NCI-H146 treated with DMSO at 0.1 percent for 48 hours (cell line): ENCODE measurements at regions not wholly inside any gene's neighbourhood (a gene's known extent, or its start where the extent isn't known, plus 50 kb on each side); places are given as distances from the start of the nearest gene placed in this dataset.

Experiments used
- DNase-seq: peaks from one replicate; lab custom pipeline; 2025; ENCODE audit not compliant: unreplicated experiment; lab: John Stamatoyannopoulos, UW

DNA sequence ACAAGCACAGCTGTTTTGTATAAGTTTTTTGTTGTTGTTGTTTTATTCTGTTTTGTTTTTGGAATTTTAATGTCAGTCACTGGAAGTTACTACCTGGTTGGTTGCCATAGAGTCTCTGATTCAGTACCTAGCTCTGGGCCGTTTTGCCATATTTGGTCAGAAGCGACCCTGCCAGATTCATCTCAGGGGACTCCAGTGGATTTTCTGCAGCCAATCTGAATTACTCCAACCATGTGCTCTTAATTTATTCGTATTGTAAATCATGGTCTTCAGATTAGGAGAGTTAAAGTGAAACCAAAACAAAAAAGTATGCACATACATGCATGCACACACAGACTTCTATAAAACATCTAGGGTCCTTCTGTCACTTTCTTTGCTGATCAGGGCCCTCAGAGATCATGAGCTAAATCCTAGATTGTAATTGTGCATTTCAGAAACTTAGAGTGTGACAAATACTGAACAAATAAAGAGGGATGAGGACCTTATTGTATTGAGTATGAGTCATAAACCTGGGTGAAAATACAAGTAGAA lies 317.4 kb upstream of the UBE2E3 start:
- DNase-seq, result no peak

DNA sequence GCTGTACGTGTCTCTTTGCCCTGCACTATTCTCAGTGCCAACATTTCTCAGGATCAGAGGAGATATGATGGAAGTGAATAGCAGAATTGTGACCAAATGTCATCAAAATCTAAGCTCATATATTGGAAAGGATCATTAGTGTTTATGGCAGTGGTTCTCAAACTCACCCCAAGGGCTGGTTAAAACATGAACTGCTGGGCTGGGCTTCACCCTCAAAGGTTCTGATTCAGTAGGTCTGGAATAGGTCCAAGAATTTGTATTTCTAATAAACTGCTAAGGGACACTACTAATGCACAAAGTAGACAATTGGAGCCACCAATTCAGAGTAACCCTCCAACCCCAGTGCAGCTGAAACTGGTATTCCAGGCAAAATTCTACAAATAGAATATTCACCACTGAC lies 317.9 kb upstream of the UBE2E3 start:
- DNase-seq, result no peak

- DNase-seq, result no peak
Observed at GRCh38 chr2:180661686-180662030, 318.7 kb upstream of the UBE2E3 start.

GRCh38 chr2:180660881-180661685 lies 319.3 kb upstream of the UBE2E3 start:
- no peak for DNase-seq

- DNase-seq, result no peak
Observed at GRCh38 chr2:180660207-180660606, 320.2 kb upstream of the UBE2E3 start.

- DNase-seq, result no peak
Observed at GRCh38 chr2:180657054-180657453, 323.4 kb upstream of the UBE2E3 start.

GRCh38 chr2:180656455-180656847 lies 324.0 kb upstream of the UBE2E3 start:
- DNase-seq, result no peak

GRCh38 chr2:180655842-180656454 lies 324.5 kb upstream of the UBE2E3 start:
- DNase-seq, result no peak

- no peak for DNase-seq
Observed at GRCh38 chr2:180655393-180655792, 325.0 kb upstream of the UBE2E3 start.

DNA sequence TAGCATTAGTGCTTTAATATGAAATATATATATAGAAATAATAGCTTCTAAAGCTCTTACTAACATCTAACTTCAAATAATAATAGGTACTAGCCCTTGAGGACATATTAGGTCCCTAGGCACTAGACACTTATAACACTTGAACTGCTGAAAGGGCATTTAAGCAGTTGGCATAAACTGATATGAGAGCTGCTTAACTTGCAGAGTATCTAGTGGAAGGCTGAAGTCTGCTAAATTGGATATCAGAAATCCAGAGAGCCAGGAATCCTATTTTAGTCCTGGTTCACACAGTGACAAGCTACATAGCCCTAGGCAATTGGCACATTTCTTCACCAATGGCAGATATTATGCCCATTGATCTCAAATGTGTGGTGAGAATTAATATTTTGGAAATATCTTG lies 326.9 kb upstream of the UBE2E3 start:
- DNase-seq, result no peak

GRCh38 chr2:180652794-180653193 lies 327.6 kb upstream of the UBE2E3 start:
- no peak for DNase-seq

GRCh38 chr2:180651596-180651995 lies 328.8 kb upstream of the UBE2E3 start:
- DNase-seq, result no peak

GRCh38 chr2:180647621-180648020 lies 332.8 kb upstream of the UBE2E3 start:
- no peak for DNase-seq

DNA sequence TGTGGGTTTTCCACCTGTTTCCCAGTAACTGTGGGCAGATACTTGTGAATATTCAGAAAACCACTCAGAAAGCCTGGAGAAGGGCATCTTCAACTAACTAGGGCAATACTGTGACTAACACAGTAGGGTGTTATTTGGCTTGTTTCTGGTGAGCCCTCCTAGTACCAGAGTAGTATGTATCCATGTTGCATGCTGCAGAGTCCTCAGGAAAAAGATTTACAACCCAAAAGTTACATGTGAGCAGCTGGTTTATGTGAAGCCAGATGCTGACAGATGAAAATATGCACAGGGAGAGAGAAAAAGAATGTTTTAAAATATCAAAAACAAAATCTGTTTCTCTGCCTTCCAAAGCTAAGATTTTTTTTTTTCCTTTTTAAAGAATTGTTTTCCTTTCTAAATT lies 333.2 kb upstream of the UBE2E3 start:
- no peak for DNase-seq

- DNase-seq, result no peak
Observed at GRCh38 chr2:180646756-180647155, 333.6 kb upstream of the UBE2E3 start.

DNA sequence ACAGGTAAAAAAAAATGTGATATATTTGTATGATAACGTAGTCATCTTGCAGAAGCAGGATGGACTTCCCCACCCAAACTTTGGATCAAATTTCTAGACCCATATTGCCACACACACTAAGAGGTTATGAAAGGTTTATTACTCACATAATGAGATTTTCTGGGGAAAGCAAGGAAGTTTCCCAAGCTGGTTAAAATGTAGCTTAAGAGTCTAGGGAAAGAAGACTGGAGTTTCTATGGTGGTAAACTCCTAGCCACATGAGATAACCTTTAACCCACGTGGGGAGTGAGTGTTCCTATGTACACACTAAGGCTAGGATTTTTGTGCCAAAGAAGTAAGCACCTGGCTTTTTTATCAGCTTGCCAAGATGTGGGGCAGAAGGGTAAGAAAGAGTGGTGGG lies 335.7 kb upstream of the UBE2E3 start:
- no peak for DNase-seq

DNA sequence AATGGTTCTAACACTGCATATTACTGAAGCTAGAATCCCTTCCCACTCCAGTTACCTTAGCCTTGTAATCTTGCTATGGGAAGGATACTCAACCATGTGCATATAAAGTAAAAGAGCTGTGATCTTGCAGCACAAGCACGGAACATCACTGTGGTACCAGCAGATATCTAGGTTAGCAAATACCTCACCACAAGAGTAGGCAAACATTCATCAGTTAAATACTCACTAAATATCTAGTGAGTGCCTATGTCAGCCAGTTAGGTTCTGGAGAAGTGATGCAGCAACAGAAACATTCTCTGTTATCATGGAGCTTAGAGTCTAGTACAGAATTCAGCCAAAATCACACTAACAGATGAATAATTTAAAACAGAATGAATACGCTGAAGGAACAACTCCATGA lies 349.6 kb upstream of the UBE2E3 start:
- DNase-seq, result no peak

DNA sequence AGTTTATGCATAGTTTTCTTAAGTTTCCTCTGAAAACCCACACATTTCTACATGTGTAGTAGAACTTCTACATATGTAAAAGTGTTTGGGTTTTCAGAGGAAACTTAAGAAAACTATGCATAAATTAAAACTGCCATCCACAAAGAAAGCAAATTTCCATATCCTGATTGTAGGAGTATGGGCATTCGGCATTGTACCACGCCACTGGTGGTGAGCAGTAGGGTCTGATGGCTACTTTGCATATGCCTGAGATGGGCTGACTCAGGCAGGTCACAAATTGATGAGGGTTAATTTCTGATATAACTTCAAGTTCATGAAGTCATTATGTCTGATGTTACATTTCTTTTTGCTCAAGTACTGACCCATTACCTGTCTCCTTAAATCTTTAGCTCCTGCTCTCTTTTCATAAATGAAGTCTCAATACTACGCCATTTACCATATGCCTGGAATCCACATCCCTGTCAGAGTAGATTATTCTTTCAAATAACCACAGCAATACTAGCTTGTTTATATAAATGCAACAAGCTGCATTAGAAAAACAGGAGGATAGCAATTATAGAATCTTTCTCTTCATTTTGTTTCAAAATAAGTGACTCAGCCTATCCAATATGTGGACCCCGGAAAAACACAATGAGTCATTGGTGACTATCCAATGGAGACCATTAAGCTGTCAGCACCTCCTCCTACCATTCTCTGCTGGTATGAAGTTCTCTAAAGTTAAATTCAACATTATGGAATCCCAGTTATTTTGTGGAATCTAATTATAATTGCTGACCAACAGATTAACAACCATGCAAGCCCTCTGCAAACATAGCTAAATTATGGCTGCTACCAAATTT lies 355.2 kb upstream of the UBE2E3 start:
- DNase-seq, result no peak

- DNase-seq, result peak; percentile 47
Observed at GRCh38 chr2:180621941-180622918, 358.2 kb upstream of the UBE2E3 start.

- no peak for DNase-seq
Observed at GRCh38 chr2:180621366-180621765, 359.0 kb upstream of the UBE2E3 start.

DNA sequence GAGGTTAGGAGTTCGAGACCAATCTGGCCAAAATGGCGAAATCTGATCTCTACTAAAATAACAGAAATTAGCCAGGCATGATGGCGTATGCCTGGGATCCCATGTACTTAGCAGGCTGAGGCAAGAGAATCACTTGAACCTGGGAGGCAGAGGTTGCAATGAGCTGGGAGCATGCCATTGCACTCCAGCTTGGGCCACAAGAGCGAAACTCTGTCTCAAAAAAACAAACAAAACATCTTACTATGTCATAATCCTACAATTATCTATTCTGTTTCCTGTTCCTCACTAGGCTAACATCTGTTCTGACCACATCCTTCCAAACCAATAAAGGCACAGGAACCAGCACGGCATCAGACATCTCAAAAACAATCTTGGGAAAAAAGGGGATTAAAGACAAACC lies 361.8 kb upstream of the UBE2E3 start:
- no peak for DNase-seq
